Cardiac fibroblast (primary cell): ENCODE measurements at regions not wholly inside any gene's neighbourhood (a gene's known extent, or its start where the extent isn't known, plus 50 kb on each side); places are given as distances from the start of the nearest gene placed in this dataset.

ENCODE experiments used
- DNase-seq, 2 donors: peaks; one replicate each; pipeline versions ENCODE4 v3.0.0 to v3.0.0-alpha.2; 2010; ENCODE audit warnings: low read depth in 2 of 2
- H3K4me3 ChIP-seq, 2 donors: replicated peaks in 1 of 2; 1 replicate in 1 of 2; 2 replicates in 1 of 2; pipeline ENCODE4 v1.5.1; 2011; ENCODE audit warnings: low read depth in 2 of 2, low read length in 2 of 2, mild to moderate bottlenecking in 2 of 2, moderate library complexity in 1 of 2
- CTCF ChIP-seq: IDR thresholded peaks from one replicate; pipeline ENCODE4 v1.5.1; 2011; ENCODE audit warnings: low read depth, mild to moderate bottlenecking, low read length, inconsistent platforms

- DNase-seq, result no peak
- TF ChIP-seq CTCF, result no peak
- no peak overlapping the region for H3K4me3 ChIP-seq
Measured at GRCh38 chr15:95520511-95520910, 810.0 kb upstream of the NR2F2 start.

- H3K4me3 ChIP-seq, result no peak overlapping the region
- DNase-seq, result no peak
- TF ChIP-seq CTCF, result no peak
Measured at GRCh38 chr15:95520922-95521321, 809.6 kb upstream of the NR2F2 start.

- TF ChIP-seq CTCF, result no peak
- no peak for DNase-seq
- H3K4me3 ChIP-seq, result no peak overlapping the region
Measured at GRCh38 chr15:95522533-95522932, 808.0 kb upstream of the NR2F2 start.

DNA sequence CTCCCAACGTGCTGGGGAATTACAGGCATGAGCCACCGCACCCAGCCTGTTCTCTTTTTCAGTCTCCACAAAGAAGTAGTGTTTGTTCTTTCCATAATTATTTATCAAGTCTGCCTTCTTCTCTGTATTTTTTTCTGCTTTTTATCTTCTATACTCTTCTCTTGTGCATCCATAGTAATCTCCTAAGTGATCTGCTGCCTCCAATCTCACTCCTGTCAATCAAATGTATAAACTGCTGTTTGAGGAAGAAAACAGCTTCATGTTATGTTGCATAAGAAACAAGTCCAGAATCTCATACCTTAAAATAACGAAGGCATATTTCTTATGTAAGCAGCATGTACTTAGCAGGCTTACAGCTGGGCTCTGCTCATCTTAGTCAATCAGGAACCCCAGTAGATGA is 801.6 kb upstream of the NR2F2 start:
- no peak for TF ChIP-seq CTCF
- no peak for DNase-seq
- H3K4me3 ChIP-seq, result no peak overlapping the region

DNA sequence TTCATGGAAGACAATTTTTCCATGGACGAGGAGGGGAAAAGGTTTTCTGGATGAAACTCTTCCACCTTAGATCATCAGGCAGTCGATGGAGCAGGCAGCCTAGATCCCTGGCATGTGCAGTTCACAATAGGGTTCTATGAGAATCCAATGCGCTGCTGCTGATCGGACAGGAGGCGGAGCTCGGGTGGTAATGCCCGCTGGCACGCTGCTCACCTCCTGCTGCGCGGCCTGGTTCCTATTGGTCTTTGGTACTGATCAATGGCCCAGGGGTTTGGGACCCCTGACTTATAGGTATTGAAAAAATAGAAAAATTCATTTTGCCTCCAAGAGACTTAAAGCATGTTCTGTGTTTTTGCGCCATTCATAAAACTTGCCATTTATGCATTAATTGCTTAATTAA is 793.9 kb upstream of the NR2F2 start:
- H3K4me3 ChIP-seq, result no peak overlapping the region
- DNase-seq, result no peak
- TF ChIP-seq CTCF, result no peak

- no peak for DNase-seq
- no peak for TF ChIP-seq CTCF
- H3K4me3 ChIP-seq, result no peak overlapping the region
Measured at GRCh38 chr15:95538693-95539092, 791.8 kb upstream of the NR2F2 start.

DNA sequence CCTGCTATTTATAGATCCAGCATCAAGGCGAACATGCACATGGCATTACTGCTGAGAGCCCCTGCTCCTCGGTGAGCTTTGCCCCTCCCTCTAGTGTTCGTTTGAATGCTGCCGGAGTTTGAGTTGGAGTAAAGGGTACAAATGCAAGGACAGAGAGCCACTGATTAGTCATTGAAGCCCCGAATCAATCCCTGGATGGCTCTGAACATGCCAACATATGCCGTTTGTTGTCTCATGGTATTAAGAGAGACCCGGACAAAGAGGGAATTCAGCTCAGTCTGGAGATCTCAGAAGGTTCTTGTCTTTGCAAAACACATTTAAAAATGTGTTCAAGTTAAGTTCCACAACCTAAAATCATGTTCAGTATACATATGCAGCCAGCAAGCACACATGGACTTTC is 789.2 kb upstream of the NR2F2 start:
- H3K4me3 ChIP-seq, result no peak overlapping the region
- TF ChIP-seq CTCF, result no peak
- no peak for DNase-seq
